ENCODE measurements at regions not wholly inside any gene's neighbourhood (a gene's known extent, or its start where the extent isn't known, plus 50 kb on each side); places are given as distances from the start of the nearest gene placed in this dataset.

GRCh38 chr11:115047631-115048030, 369.3 kb downstream of the NXPE2 start:
- Mint-ChIP-seq H3K27me3 (ENCODE audit: insufficient read depth) (no peaks in the 10 kb centered on the region), H3K27ac (no peak overlapping the region), H3K9me3 (no peaks in the 10 kb centered on the region), H3K4me1 (ENCODE audit: low read depth) (no peaks in the 10 kb centered on the region), H3K36me3 (ENCODE audit: low read depth) (no peaks in the 10 kb centered on the region), H3K4me3 (no peak overlapping the region)
- no peak for DNase-seq (ENCODE audit: low spot score)
- intact Hi-C loops (cut with micrococcal nuclease), result no loop called here

- H3K9me3 Mint-ChIP-seq, result no peaks in the 10 kb centered on the region
- no peak overlapping the region for H3K4me3 Mint-ChIP-seq
- no peaks in the 10 kb centered on the region for H3K27me3 Mint-ChIP-seq (ENCODE audit: insufficient read depth)
- no peaks in the 10 kb centered on the region for H3K4me1 Mint-ChIP-seq (ENCODE audit: low read depth)
- H3K27ac Mint-ChIP-seq, result no peak overlapping the region
- no peak for DNase-seq (ENCODE audit: low spot score)
- intact Hi-C loops (cut with micrococcal nuclease), result no loop called here
- H3K36me3 Mint-ChIP-seq (ENCODE audit: low read depth), result no peaks in the 10 kb centered on the region
Measured at GRCh38 chr11:115049796-115050195, 371.5 kb downstream of the NXPE2 start.

DNA sequence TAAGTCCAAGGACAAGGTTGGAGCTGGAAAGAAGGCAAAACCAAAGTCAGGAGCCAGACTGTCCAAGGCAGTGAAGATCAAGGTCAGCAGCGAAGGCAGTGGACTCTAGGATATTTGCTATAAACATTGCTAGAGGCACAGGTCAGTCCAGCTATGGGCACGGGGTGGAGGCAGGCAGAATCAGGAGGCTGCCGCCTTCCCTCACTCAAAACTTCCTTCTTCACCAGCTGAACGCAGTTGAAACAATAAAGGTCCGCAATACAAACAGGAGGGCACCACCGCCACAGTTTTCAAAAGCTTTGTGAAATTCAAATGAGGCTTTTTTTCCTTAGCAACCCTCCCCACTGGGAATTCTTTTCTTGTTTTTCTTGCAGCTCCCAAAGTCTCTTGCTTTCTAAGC, 372.4 kb downstream of the NXPE2 start:
- H3K27ac Mint-ChIP-seq, result no peak overlapping the region
- no peaks in the 10 kb centered on the region for H3K36me3 Mint-ChIP-seq (ENCODE audit: low read depth)
- intact Hi-C loops (cut with micrococcal nuclease), result no loop called here
- peaks cover under 1% of the 10 kb centered on the region for H3K9me3 Mint-ChIP-seq
- no peaks in the 10 kb centered on the region for H3K4me1 Mint-ChIP-seq (ENCODE audit: low read depth)
- H3K27me3 Mint-ChIP-seq (ENCODE audit: insufficient read depth), result no peaks in the 10 kb centered on the region
- no peak overlapping the region for H3K4me3 Mint-ChIP-seq
- no peak for DNase-seq (ENCODE audit: low spot score)

DNA sequence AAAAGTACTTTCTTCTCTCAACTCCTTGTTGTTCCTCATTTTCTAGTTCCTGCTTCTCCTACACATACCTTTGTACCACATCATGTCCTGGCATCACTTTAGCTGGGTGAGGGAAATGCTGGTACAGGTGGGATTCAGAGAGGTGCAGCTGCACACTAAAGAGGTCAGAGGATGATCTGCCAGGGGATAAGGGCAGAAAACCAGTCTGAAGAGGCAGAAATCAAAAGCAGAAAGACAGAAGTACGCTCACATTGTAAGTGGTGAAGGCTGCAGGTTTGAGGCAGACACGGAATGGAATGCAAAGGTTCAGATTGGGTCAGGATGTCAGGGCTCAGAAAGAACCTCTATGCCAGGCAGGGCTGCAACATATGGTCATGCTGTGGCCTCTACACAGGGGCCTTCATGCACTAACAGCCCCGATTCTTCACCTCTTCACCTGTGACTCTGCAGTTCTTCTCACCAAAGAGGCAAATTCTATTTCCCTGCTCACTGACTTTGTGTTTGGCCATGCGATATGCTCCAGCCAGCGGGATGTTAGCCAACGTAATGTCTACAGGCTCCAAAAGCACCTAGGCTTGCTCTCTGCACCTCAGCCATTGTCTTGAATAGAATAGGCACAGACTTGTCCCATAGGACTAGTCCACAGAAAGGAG, 373.7 kb downstream of the NXPE2 start:
- DNase-seq (ENCODE audit: low spot score), result no peak
- Mint-ChIP-seq H3K4me1 (ENCODE audit: low read depth) (no peaks in the 10 kb centered on the region), H3K27me3 (ENCODE audit: insufficient read depth) (no peaks in the 10 kb centered on the region), H3K9me3 (peaks cover 13% of the 10 kb centered on the region), H3K27ac (no peak overlapping the region), H3K36me3 (ENCODE audit: low read depth) (no peaks in the 10 kb centered on the region), H3K4me3 (no peak overlapping the region)
- intact Hi-C loops (cut with micrococcal nuclease), result no loop called here

- H3K27ac Mint-ChIP-seq, result no peak overlapping the region
- H3K4me1 Mint-ChIP-seq (ENCODE audit: low read depth), result no peaks in the 10 kb centered on the region
- intact Hi-C loops (cut with micrococcal nuclease), result no loop called here
- no peaks in the 10 kb centered on the region for H3K27me3 Mint-ChIP-seq (ENCODE audit: insufficient read depth)
- H3K36me3 Mint-ChIP-seq (ENCODE audit: low read depth), result no peaks in the 10 kb centered on the region
- H3K4me3 Mint-ChIP-seq, result no peak overlapping the region
- H3K9me3 Mint-ChIP-seq, result peaks cover 15% of the 10 kb centered on the region
- DNase-seq (ENCODE audit: low spot score), result no peak
Measured at GRCh38 chr11:115052601-115053000, 374.3 kb downstream of the NXPE2 start.

- Mint-ChIP-seq H3K4me1 (ENCODE audit: low read depth) (no peaks in the 10 kb centered on the region), H3K4me3 (no peak overlapping the region), H3K9me3 (peaks cover 15% of the 10 kb centered on the region), H3K36me3 (ENCODE audit: low read depth) (no peaks in the 10 kb centered on the region), H3K27me3 (ENCODE audit: insufficient read depth) (no peaks in the 10 kb centered on the region), H3K27ac (no peak overlapping the region)
- intact Hi-C loops (cut with micrococcal nuclease), result no loop called here
- no peak for DNase-seq (ENCODE audit: low spot score)
Measured at GRCh38 chr11:115054570-115055538, 376.5 kb downstream of the NXPE2 start.

- Mint-ChIP-seq H3K4me3 (no peak overlapping the region), H3K9me3 (peaks cover 15% of the 10 kb centered on the region), H3K36me3 (ENCODE audit: low read depth) (no peaks in the 10 kb centered on the region), H3K27ac (no peak overlapping the region), H3K4me1 (ENCODE audit: low read depth) (no peaks in the 10 kb centered on the region), H3K27me3 (ENCODE audit: insufficient read depth) (no peaks in the 10 kb centered on the region)
- intact Hi-C loops (cut with micrococcal nuclease), result no loop called here
- no peak for DNase-seq (ENCODE audit: low spot score)
Measured at GRCh38 chr11:115056514-115056913, 378.2 kb downstream of the NXPE2 start.

- intact Hi-C loops (cut with micrococcal nuclease), result no loop called here
- Mint-ChIP-seq H3K9me3 (peaks cover 14% of the 10 kb centered on the region), H3K4me3 (no peak overlapping the region), H3K27ac (no peak overlapping the region), H3K36me3 (ENCODE audit: low read depth) (no peaks in the 10 kb centered on the region), H3K4me1 (ENCODE audit: low read depth) (no peaks in the 10 kb centered on the region), H3K27me3 (ENCODE audit: insufficient read depth) (no peaks in the 10 kb centered on the region)
- no peak for DNase-seq (ENCODE audit: low spot score)
Measured at GRCh38 chr11:115060840-115061239, 382.5 kb downstream of the NXPE2 start.

DNA sequence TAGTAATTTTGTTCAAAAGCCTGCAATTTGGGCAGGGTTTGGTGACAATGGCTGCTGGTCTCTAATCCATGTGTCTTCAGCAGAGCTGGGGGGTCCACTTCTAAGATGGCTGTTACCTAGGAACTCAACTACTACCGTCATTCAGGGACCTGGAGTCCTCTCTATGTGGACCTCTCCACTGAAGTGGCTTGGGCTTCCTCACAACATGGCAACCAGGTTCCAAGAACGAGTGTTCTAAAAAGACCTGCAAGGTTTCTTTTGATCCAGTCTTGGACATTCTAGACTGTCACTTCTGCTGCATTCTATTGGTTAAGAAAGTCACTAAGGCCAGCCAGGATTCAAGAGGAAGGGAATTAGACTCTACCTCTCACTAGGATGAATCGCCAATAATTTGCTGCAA, 387.0 kb downstream of the NXPE2 start:
- DNase-seq (ENCODE audit: low spot score), result no peak
- H3K4me1 Mint-ChIP-seq (ENCODE audit: low read depth), result no peaks in the 10 kb centered on the region
- intact Hi-C loops (cut with micrococcal nuclease), result no loop called here
- no peaks in the 10 kb centered on the region for H3K36me3 Mint-ChIP-seq (ENCODE audit: low read depth)
- no peaks in the 10 kb centered on the region for H3K27me3 Mint-ChIP-seq (ENCODE audit: insufficient read depth)
- no peaks in the 10 kb centered on the region for H3K9me3 Mint-ChIP-seq
- H3K27ac Mint-ChIP-seq, result no peak overlapping the region
- no peak overlapping the region for H3K4me3 Mint-ChIP-seq

- no peaks in the 10 kb centered on the region for H3K36me3 Mint-ChIP-seq (ENCODE audit: low read depth)
- H3K9me3 Mint-ChIP-seq, result no peaks in the 10 kb centered on the region
- H3K27me3 Mint-ChIP-seq (ENCODE audit: insufficient read depth), result no peaks in the 10 kb centered on the region
- H3K4me1 Mint-ChIP-seq (ENCODE audit: low read depth), result no peaks in the 10 kb centered on the region
- no peak overlapping the region for H3K27ac Mint-ChIP-seq
- H3K4me3 Mint-ChIP-seq, result no peak overlapping the region
- DNase-seq (ENCODE audit: low spot score), result no peak
- intact Hi-C loops (cut with micrococcal nuclease), result no loop called here
Measured at GRCh38 chr11:115065830-115066664, 387.7 kb downstream of the NXPE2 start.

DNA sequence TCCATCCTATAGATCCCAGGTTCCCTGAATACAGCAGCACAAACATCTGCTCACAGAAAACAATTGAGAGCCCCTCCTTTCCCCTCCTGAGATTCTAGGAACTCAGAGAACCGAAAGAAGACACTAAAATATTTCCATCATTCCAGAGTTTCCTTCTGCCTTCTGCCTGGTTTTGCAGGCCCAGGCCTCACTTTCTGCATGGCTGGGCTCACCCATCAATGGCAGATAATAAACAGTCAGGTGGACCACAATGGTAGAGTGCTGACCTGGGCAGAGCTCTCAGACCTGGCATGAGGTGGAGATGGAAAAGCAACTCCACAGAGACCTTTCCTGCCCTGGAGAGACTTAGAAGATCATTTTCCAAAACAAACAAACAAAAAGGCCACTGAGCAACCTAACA, 389.1 kb downstream of the NXPE2 start:
- H3K36me3 Mint-ChIP-seq (ENCODE audit: low read depth), result no peaks in the 10 kb centered on the region
- no peaks in the 10 kb centered on the region for H3K27me3 Mint-ChIP-seq (ENCODE audit: insufficient read depth)
- intact Hi-C loops (cut with micrococcal nuclease), result no loop called here
- H3K4me1 Mint-ChIP-seq (ENCODE audit: low read depth), result no peaks in the 10 kb centered on the region
- no peak overlapping the region for H3K27ac Mint-ChIP-seq
- DNase-seq (ENCODE audit: low spot score), result no peak
- H3K9me3 Mint-ChIP-seq, result no peaks in the 10 kb centered on the region
- H3K4me3 Mint-ChIP-seq, result no peak overlapping the region

GRCh38 chr11:115067900-115068530, 389.7 kb downstream of the NXPE2 start:
- intact Hi-C loops (cut with micrococcal nuclease), result no loop called here
- no peak overlapping the region for H3K4me3 Mint-ChIP-seq
- H3K27me3 Mint-ChIP-seq (ENCODE audit: insufficient read depth), result no peaks in the 10 kb centered on the region
- H3K4me1 Mint-ChIP-seq (ENCODE audit: low read depth), result no peaks in the 10 kb centered on the region
- no peak for DNase-seq (ENCODE audit: low spot score)
- H3K36me3 Mint-ChIP-seq (ENCODE audit: low read depth), result no peaks in the 10 kb centered on the region
- H3K27ac Mint-ChIP-seq, result no peak overlapping the region
- H3K9me3 Mint-ChIP-seq, result no peaks in the 10 kb centered on the region

Data from activated T-helper 1 cell treated with anti-CD3 and anti-CD28 coated beads, Interleukin-12 subunit alpha, Interleukin-12 subunit beta, Interleukin-2, Interleukin-4 antibody, amounts not matched to agents 30 ng/mL and 10 ng/mL and 1 ng/mL, durations not matched to agents 14 hours and 24 hours and 36 hours (primary cell).